Hepatocyte (in vitro differentiated cells): ENCODE measurements at regions not wholly inside any gene's neighbourhood (a gene's known extent, or its start where the extent isn't known, plus 50 kb on each side); places are given as distances from the start of the nearest gene placed in this dataset.
"Not testable (repeated sequence)": the region's sequence is repeated elsewhere in the genome, so short reads cannot be mapped to it uniquely, and the experiment has no call there.

Experiments used
- DNase-seq: peaks from one replicate; pipeline ENCODE4 v3.0.0-alpha.2; 2016; ENCODE audit warnings: low spot score
- H2AFZ ChIP-seq: fragments of 200-600 bp; sonication (generic); 2 replicates; pipeline ENCODE4 v1.6.0; 2016; ENCODE audit warnings: antibody characterized with exemption, mild to moderate bottlenecking
- H3K27ac ChIP-seq: fragments of 200-600 bp; sonication (generic); 2 replicates; pipeline ENCODE4 v1.5.1; 2016; ENCODE audit warnings: mild to moderate bottlenecking
- H3K27me3 ChIP-seq: fragments of 200-600 bp; sonication (generic); 2 replicates; pipeline ENCODE4 v1.6.1; 2016
- H3K36me3 ChIP-seq: fragments of 200-600 bp; sonication (generic); replicated peaks from 2 replicates; pipeline ENCODE4 v1.5.1; 2016; ENCODE audit warnings: low read depth; ENCODE audit not compliant: insufficient read depth
- H3K4me1 ChIP-seq: fragments of 200-600 bp; sonication (generic); 2 replicates; pipeline ENCODE4 v1.5.1; 2016; ENCODE audit warnings: mild to moderate bottlenecking, moderate library complexity; ENCODE audit not compliant: insufficient read depth
- H3K4me2 ChIP-seq: fragments of 200-600 bp; sonication (generic); 2 replicates; pipeline ENCODE4 v1.6.0; 2016
- H3K4me3 ChIP-seq: fragments of 200-600 bp; sonication (generic); 2 replicates; pipeline ENCODE4 v1.5.1; 2016; ENCODE audit warnings: mild to moderate bottlenecking
- H3K79me2 ChIP-seq: fragments of 200-600 bp; sonication (generic); 2 replicates; pipeline ENCODE4 v1.6.0; 2017; ENCODE audit warnings: mild to moderate bottlenecking
- H3K9me2 ChIP-seq: fragments of 200-600 bp; sonication (generic); replicated peaks from 2 replicates; pipeline ENCODE4 v1.6.0; 2017; ENCODE audit warnings: mild to moderate bottlenecking; ENCODE audit not compliant: insufficient read depth
- H3K9me3 ChIP-seq: fragments of 200-600 bp; sonication (generic); 2 replicates; pipeline ENCODE4 v1.5.1; 2016; ENCODE audit warnings: low read depth, mild to moderate bottlenecking
- H4K20me1 ChIP-seq: fragments of 200-600 bp; sonication (generic); 2 replicates; pipeline ENCODE4 v1.6.0; 2016; ENCODE audit warnings: mild to moderate bottlenecking; ENCODE audit not compliant: insufficient read depth, poor library complexity, severe bottlenecking
- WGBS: methylation state at CpG from one replicate; pipeline ENCODE4 v1.1.6; 2016; ENCODE audit warnings: low lambda C conversion rate; ENCODE audit errors: missing lambda C conversion rate; 5-methylcytosine and 5-hydroxymethylcytosine counted together

- not testable (repeated sequence) for H3K27ac ChIP-seq, H3K9me3 ChIP-seq, H3K4me3 ChIP-seq, H2AFZ ChIP-seq, H3K4me1 ChIP-seq, H3K4me2 ChIP-seq, H3K9me2 ChIP-seq, H3K36me3 ChIP-seq, H4K20me1 ChIP-seq, H3K79me2 ChIP-seq, H3K27me3 ChIP-seq, DNase-seq
- WGBS, result no CpG with 5 or more reads among the region's 18 CpGs
These were observed 5384.4 kb upstream of the TPTE start for GRCh38 chr21:5137006-5137405.

GRCh38 chr21:5138687-5139086, 5382.7 kb upstream of the TPTE start:
- H3K27me3 ChIP-seq, H3K9me3 ChIP-seq, H3K9me2 ChIP-seq, H3K4me2 ChIP-seq, H3K36me3 ChIP-seq, H4K20me1 ChIP-seq, H3K79me2 ChIP-seq, H3K27ac ChIP-seq, H3K4me1 ChIP-seq, H3K4me3 ChIP-seq, DNase-seq, H2AFZ ChIP-seq: not testable (repeated sequence)
- WGBS, result 100% methylated on average over 3 of the region's 7 CpGs

GRCh38 chr21:5139528-5139927, 5381.9 kb upstream of the TPTE start:
- not testable (repeated sequence) for H3K9me3 ChIP-seq, H4K20me1 ChIP-seq, H3K27me3 ChIP-seq, H2AFZ ChIP-seq, H3K4me3 ChIP-seq, H3K4me1 ChIP-seq, H3K79me2 ChIP-seq, H3K27ac ChIP-seq, H3K4me2 ChIP-seq, DNase-seq, H3K36me3 ChIP-seq, H3K9me2 ChIP-seq
- WGBS, result no CpG with 5 or more reads among the region's 11 CpGs

- not testable (repeated sequence) for DNase-seq, H3K9me2 ChIP-seq, H2AFZ ChIP-seq, H4K20me1 ChIP-seq, H3K4me3 ChIP-seq, H3K4me2 ChIP-seq, H3K27me3 ChIP-seq, H3K9me3 ChIP-seq, H3K79me2 ChIP-seq, H3K27ac ChIP-seq, H3K4me1 ChIP-seq, H3K36me3 ChIP-seq
- 94% methylated on average over 5 of the region's 6 CpGs for WGBS
These were observed 5378.4 kb upstream of the TPTE start for GRCh38 chr21:5143011-5143410.

- not testable (repeated sequence) for H3K9me3 ChIP-seq, H3K4me2 ChIP-seq, H4K20me1 ChIP-seq, H3K79me2 ChIP-seq, H3K27ac ChIP-seq, H3K9me2 ChIP-seq, H3K4me3 ChIP-seq, H2AFZ ChIP-seq, H3K36me3 ChIP-seq, DNase-seq, H3K4me1 ChIP-seq, H3K27me3 ChIP-seq
- WGBS, result 98% methylated on average over 8 of the region's 15 CpGs
These were observed 5376.7 kb upstream of the TPTE start for GRCh38 chr21:5144731-5145130.

GRCh38 chr21:5147685-5148084, 5373.7 kb upstream of the TPTE start:
- H3K4me2 ChIP-seq, H3K27ac ChIP-seq, H3K9me2 ChIP-seq, H4K20me1 ChIP-seq, H3K79me2 ChIP-seq, H3K9me3 ChIP-seq, H2AFZ ChIP-seq, H3K27me3 ChIP-seq, H3K4me1 ChIP-seq, DNase-seq, H3K4me3 ChIP-seq, H3K36me3 ChIP-seq: not testable (repeated sequence)
- 61% methylated on average over 8 of the region's 18 CpGs for WGBS

GRCh38 chr21:5149222-5149621, 5372.2 kb upstream of the TPTE start:
- H3K27me3 ChIP-seq, H3K9me3 ChIP-seq, H3K79me2 ChIP-seq, H3K4me2 ChIP-seq, H3K27ac ChIP-seq, DNase-seq, H4K20me1 ChIP-seq, H3K9me2 ChIP-seq, H3K4me1 ChIP-seq, H2AFZ ChIP-seq, H3K4me3 ChIP-seq, H3K36me3 ChIP-seq: not testable (repeated sequence)
- 88% methylated on average over 11 of the region's 14 CpGs for WGBS

- 5% methylated on average over 4 of the region's 69 CpGs for WGBS
- H3K36me3 ChIP-seq, H3K4me1 ChIP-seq, H3K9me3 ChIP-seq, DNase-seq, H3K79me2 ChIP-seq, H4K20me1 ChIP-seq, H3K9me2 ChIP-seq, H2AFZ ChIP-seq, H3K4me3 ChIP-seq, H3K27me3 ChIP-seq, H3K27ac ChIP-seq: not testable (repeated sequence)
- peak overlapping the region; percentile 68 for H3K4me2 ChIP-seq
These were observed 5367.3 kb upstream of the TPTE start for GRCh38 chr21:5153842-5154640.

- H3K79me2 ChIP-seq, H4K20me1 ChIP-seq, H3K9me2 ChIP-seq, H3K36me3 ChIP-seq, H3K4me3 ChIP-seq, H3K27me3 ChIP-seq, H3K27ac ChIP-seq, H3K4me1 ChIP-seq, H3K9me3 ChIP-seq, H2AFZ ChIP-seq: not testable (repeated sequence)
- under 1% methylated on average over 28 of the region's 50 CpGs for WGBS
- peak; percentile 89 for DNase-seq
- peak overlapping the region; percentile 62 for H3K4me2 ChIP-seq
These were observed 5366.8 kb upstream of the TPTE start for GRCh38 chr21:5154641-5154982.
